PC-9 (cell line): ENCODE measurements at regions not wholly inside any gene's neighbourhood (a gene's known extent, or its start where the extent isn't known, plus 50 kb on each side); places are given as distances from the start of the nearest gene placed in this dataset.

ENCODE experiments used
- EZH2 ChIP-seq: fragments of 200-600 bp; sonication (generic); IDR thresholded peaks from 2 replicates; pipeline ENCODE4 v1.8.0; 2017; ENCODE audit warnings: antibody characterized with exemption, low read depth
- TF ChIP-seq, protein P1 (sequence below): fragments of 200-600 bp; sonication (generic); conservative IDR thresholded peaks from 2 replicates; pipeline ENCODE4 v1.6.1; 2017; ENCODE audit warnings: mixed run types, antibody characterized with exemption, mild to moderate bottlenecking, moderate library complexity

GRCh38 chr15:93495799-93496637 lies 407.0 kb upstream of the RGMA start:
- TF ChIP-seq, protein P1, sequence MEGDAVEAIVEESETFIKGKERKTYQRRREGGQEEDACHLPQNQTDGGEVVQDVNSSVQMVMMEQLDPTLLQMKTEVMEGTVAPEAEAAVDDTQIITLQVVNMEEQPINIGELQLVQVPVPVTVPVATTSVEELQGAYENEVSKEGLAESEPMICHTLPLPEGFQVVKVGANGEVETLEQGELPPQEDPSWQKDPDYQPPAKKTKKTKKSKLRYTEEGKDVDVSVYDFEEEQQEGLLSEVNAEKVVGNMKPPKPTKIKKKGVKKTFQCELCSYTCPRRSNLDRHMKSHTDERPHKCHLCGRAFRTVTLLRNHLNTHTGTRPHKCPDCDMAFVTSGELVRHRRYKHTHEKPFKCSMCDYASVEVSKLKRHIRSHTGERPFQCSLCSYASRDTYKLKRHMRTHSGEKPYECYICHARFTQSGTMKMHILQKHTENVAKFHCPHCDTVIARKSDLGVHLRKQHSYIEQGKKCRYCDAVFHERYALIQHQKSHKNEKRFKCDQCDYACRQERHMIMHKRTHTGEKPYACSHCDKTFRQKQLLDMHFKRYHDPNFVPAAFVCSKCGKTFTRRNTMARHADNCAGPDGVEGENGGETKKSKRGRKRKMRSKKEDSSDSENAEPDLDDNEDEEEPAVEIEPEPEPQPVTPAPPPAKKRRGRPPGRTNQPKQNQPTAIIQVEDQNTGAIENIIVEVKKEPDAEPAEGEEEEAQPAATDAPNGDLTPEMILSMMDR, result no peak
- TF ChIP-seq EZH2, result no peak
